HepG2 (cell line): ENCODE measurements at regions not wholly inside any gene's neighbourhood (a gene's known extent, or its start where the extent isn't known, plus 50 kb on each side); places are given as distances from the start of the nearest gene placed in this dataset.

Experiments
- ARHGAP35 ChIP-seq: sonication (generic); formaldehyde crosslinking; IDR thresholded peaks from 2 replicates; pipeline ENCODE4 v1.9.0; 2022; ENCODE audit warnings: mild to moderate bottlenecking, inconsistent platforms, moderate library complexity, missing genetic modification reagents, borderline replicate concordance
- ATF2 ChIP-seq: sonication (generic); formaldehyde crosslinking; IDR thresholded peaks from 2 replicates; pipeline ENCODE4 v1.4.0; 2020; ENCODE audit warnings: missing genetic modification reagents
- CEBPZ ChIP-seq: IDR thresholded peaks from 2 replicates; pipeline ENCODE4 v1.6.1; 2012; ENCODE audit warnings: low read length, improper control_type of control experiment
- HCFC1 ChIP-seq: fragments of 150-350 bp; IDR thresholded peaks from 2 replicates; pipeline ENCODE4 v1.6.1; 2014; ENCODE audit warnings: low read depth, low read length
- HHEX ChIP-seq: IDR thresholded peaks from 2 replicates; pipeline ENCODE4 v1.6.1; 2016; ENCODE audit warnings: control low read depth
- KDM5A ChIP-seq: fragments of 200-600 bp; sonication (generic); IDR thresholded peaks from 2 replicates; pipeline ENCODE4 v1.7.0; 2018; ENCODE audit warnings: antibody characterized with exemption, mild to moderate bottlenecking, low read length, borderline replicate concordance
- POLR2AphosphoS2 ChIP-seq: IDR thresholded peaks from 2 replicates; pipeline ENCODE4 v1.6.1; 2011; ENCODE audit warnings: low read depth, low read length, improper control_type of control experiment
- RAD51 ChIP-seq: fragments of 450-650 bp; IDR thresholded peaks from 2 replicates; pipeline ENCODE4 v1.6.1; 2016; ENCODE audit warnings: borderline replicate concordance
- RBM39 ChIP-seq: fragments of 200-400 bp; formaldehyde crosslinking; IDR thresholded peaks from one replicate; pipeline ENCODE4 v1.6.1; 2018; ENCODE audit warnings: antibody characterized with exemption, mild to moderate bottlenecking, low read depth, low read length; ENCODE audit not compliant: poor library complexity, severe bottlenecking
- SMYD3 ChIP-seq: sonication (generic); formaldehyde crosslinking; IDR thresholded peaks from 2 replicates; pipeline ENCODE4 v1.8.1; 2023; ENCODE audit warnings: mild to moderate bottlenecking, missing genetic modification reagents
- SRF ChIP-seq: IDR thresholded peaks from 2 replicates; pipeline ENCODE4 v1.6.1; 2011; ENCODE audit warnings: mild to moderate bottlenecking, low read depth, low read length, moderate library complexity
- ZHX1 ChIP-seq: sonication (generic); formaldehyde crosslinking; IDR thresholded peaks from 2 replicates; pipeline ENCODE4 v1.8.1; 2022; ENCODE audit warnings: low read depth, mild to moderate bottlenecking, missing genetic modification reagents
- ZMAT5 ChIP-seq: sonication (generic); formaldehyde crosslinking; IDR thresholded peaks from 2 replicates; pipeline ENCODE4 v1.5.0; 2020; ENCODE audit warnings: mild to moderate bottlenecking, low read depth, missing genetic modification reagents, borderline replicate concordance
- ZNF138 ChIP-seq: sonication (generic); formaldehyde crosslinking; IDR thresholded peaks from 2 replicates; pipeline ENCODE4 v1.5.0; 2020; ENCODE audit warnings: mild to moderate bottlenecking, low read depth, missing genetic modification reagents
- ZNF296 ChIP-seq: sonication (generic); formaldehyde crosslinking; conservative IDR thresholded peaks from 2 replicates; pipeline ENCODE4 v1.5.0; 2020; ENCODE audit warnings: mild to moderate bottlenecking, missing genetic modification reagents
- ZNF33A ChIP-seq: sonication (generic); formaldehyde crosslinking; IDR thresholded peaks from 2 replicates; pipeline ENCODE4 v1.5.1; 2020; ENCODE audit warnings: missing genetic modification reagents, mild to moderate bottlenecking, moderate library complexity, borderline replicate concordance
- ZNF350 ChIP-seq: sonication (generic); formaldehyde crosslinking; IDR thresholded peaks from 2 replicates; pipeline ENCODE4 v1.4.0; 2020; ENCODE audit warnings: mild to moderate bottlenecking, low read depth, missing genetic modification reagents, borderline replicate concordance
- ZNF770 ChIP-seq: sonication (generic); formaldehyde crosslinking; IDR thresholded peaks from 2 replicates; pipeline ENCODE4 v1.5.0; 2020; ENCODE audit warnings: mild to moderate bottlenecking, missing genetic modification reagents
- ZZZ3 ChIP-seq: sonication (generic); formaldehyde crosslinking; IDR thresholded peaks from 2 replicates; pipeline ENCODE4 v1.4.0; 2020; ENCODE audit warnings: missing genetic modification reagents, mild to moderate bottlenecking, borderline replicate concordance

GRCh38 chr5:30502277-30502676, 691.2 kb upstream of the CDH6 start (continued):
- TF ChIP-seq ATF2 (CRISPR knock-in tag) (no peak), HCFC1 (no peak), ZNF33A (CRISPR knock-in tag) (no peak), ZNF296 (CRISPR knock-in tag) (no peak), SMYD3 (CRISPR knock-in tag) (no peak), RAD51 (no peak), SRF (no peak), ZNF770 (CRISPR knock-in tag) (peak; percentile 52; the same call in 1 of the 2 replicates), RBM39 (no peak), ZZZ3 (no peak), KDM5A (no peak), HHEX (CRISPR knock-in tag) (no peak), ZNF138 (CRISPR knock-in tag) (no peak), POLR2AphosphoS2 (no peak), ZNF350 (CRISPR knock-in tag) (no peak), ZHX1 (no peak), ZMAT5 (CRISPR knock-in tag) (no peak), CEBPZ (no peak), ARHGAP35 (CRISPR knock-in tag) (no peak)
